ENCODE measurements at regions not wholly inside any gene's neighbourhood (a gene's known extent, or its start where the extent isn't known, plus 50 kb on each side); places are given as distances from the start of the nearest gene placed in this dataset.

- DNase-seq (ENCODE audit: low spot score): no peak
Measured at GRCh38 chr5:98454904-98455303, 318.6 kb upstream of the RGMB start.

GRCh38 chr5:98455665-98456064 lies 317.8 kb upstream of the RGMB start:
- DNase-seq (ENCODE audit: low spot score): no peak

- DNase-seq (ENCODE audit: low spot score): no peak
Measured at GRCh38 chr5:98458004-98458403, 315.5 kb upstream of the RGMB start.

- no peak for DNase-seq (ENCODE audit: low spot score)
Measured at GRCh38 chr5:98458726-98459125, 314.7 kb upstream of the RGMB start.

- DNase-seq (ENCODE audit: low spot score): no peak
Measured at GRCh38 chr5:98460536-98460935, 312.9 kb upstream of the RGMB start.

GRCh38 chr5:98461485-98461884 lies 312.0 kb upstream of the RGMB start:
- no peak for DNase-seq (ENCODE audit: low spot score)

GRCh38 chr5:98463222-98463621 lies 310.2 kb upstream of the RGMB start:
- DNase-seq (ENCODE audit: low spot score): no peak

GRCh38 chr5:98463676-98464075 lies 309.8 kb upstream of the RGMB start:
- no peak for DNase-seq (ENCODE audit: low spot score)

GRCh38 chr5:98464737-98465330 lies 308.6 kb upstream of the RGMB start:
- DNase-seq (ENCODE audit: low spot score): no peak

GRCh38 chr5:98468188-98468869 lies 305.1 kb upstream of the RGMB start:
- peak; percentile 13 for DNase-seq (ENCODE audit: low spot score)

GRCh38 chr5:98470747-98471146 lies 302.7 kb upstream of the RGMB start:
- DNase-seq (ENCODE audit: low spot score): no peak

- DNase-seq (ENCODE audit: low spot score): no peak
Measured at GRCh38 chr5:98471458-98471857, 302.0 kb upstream of the RGMB start.

GRCh38 chr5:98474216-98474615 lies 299.2 kb upstream of the RGMB start:
- DNase-seq (ENCODE audit: low spot score): no peak

GRCh38 chr5:98474782-98475181 lies 298.7 kb upstream of the RGMB start:
- no peak for DNase-seq (ENCODE audit: low spot score)

- DNase-seq (ENCODE audit: low spot score): no peak
Measured at GRCh38 chr5:98482321-98483300, 290.9 kb upstream of the RGMB start.

GRCh38 chr5:98483301-98483685 lies 290.2 kb upstream of the RGMB start:
- DNase-seq (ENCODE audit: low spot score): no peak

GRCh38 chr5:98489021-98489420 lies 284.4 kb upstream of the RGMB start:
- no peak for DNase-seq (ENCODE audit: low spot score)

- no peak for DNase-seq (ENCODE audit: low spot score)
Measured at GRCh38 chr5:98490348-98490747, 283.1 kb upstream of the RGMB start.

- no peak for DNase-seq (ENCODE audit: low spot score)
Measured at GRCh38 chr5:98492258-98492657, 281.2 kb upstream of the RGMB start.

GRCh38 chr5:98497418-98497817 lies 276.0 kb upstream of the RGMB start:
- DNase-seq (ENCODE audit: low spot score): no peak

- DNase-seq (ENCODE audit: low spot score): no peak
Measured at GRCh38 chr5:98498028-98498427, 275.4 kb upstream of the RGMB start.

- DNase-seq (ENCODE audit: low spot score): no peak
Measured at GRCh38 chr5:98499892-98500291, 273.6 kb upstream of the RGMB start.

GRCh38 chr5:98500811-98501210 lies 272.7 kb upstream of the RGMB start:
- no peak for DNase-seq (ENCODE audit: low spot score)

All from SW480 (cell line).